MCF 10A (cell line): ENCODE measurements at regions not wholly inside any gene's neighbourhood (a gene's known extent, or its start where the extent isn't known, plus 50 kb on each side); places are given as distances from the start of the nearest gene placed in this dataset.
A peak's percentile ranks its signal among the peaks of the same experiment; 100 is the strongest.

Source experiments
- BruUV-seq: library from RNA; stranded (reverse); fragments of 400-500 nt; replicated peaks from 2 replicates; lab custom pipeline; 2021; lab: Mats Ljungman, UMichigan
- CTCF ChIA-PET: fragments of 300-600 bp; sonication (Branson Sonifier 250); formaldehyde crosslinking; extraction: SDS; loops from one replicate; lab custom pipeline; 2021; ENCODE audit warnings: antibody characterized with exemption, inconsistent platforms; lab: Yijun Ruan, JAX
- POLR2A ChIA-PET: fragments of 300-600, 350-650 bp; sonication (Branson Sonifier 250); formaldehyde crosslinking; extraction: SDS; loops from one replicate; lab custom pipeline; 2020; ENCODE audit warnings: antibody characterized with exemption, inconsistent platforms; lab: Yijun Ruan, JAX
- DNase-seq: peaks from one replicate; pipeline ENCODE4 v3.0.0-alpha.2; 2018; ENCODE audit not compliant: unreplicated experiment
- H3K27ac Mint-ChIP-seq: one replicate; pipeline ENCODE4 v1.8.0; 2022; ENCODE audit warnings: mild to moderate bottlenecking, low read depth, mixed read lengths; ENCODE audit not compliant: unreplicated experiment
- H3K27me3 Mint-ChIP-seq: one replicate; pipeline ENCODE4 v1.8.0; 2022; ENCODE audit warnings: mixed read lengths; ENCODE audit not compliant: insufficient read depth, unreplicated experiment
- H3K36me3 Mint-ChIP-seq: one replicate; pipeline ENCODE4 v1.8.0; 2022; ENCODE audit warnings: mild to moderate bottlenecking, moderate library complexity, mixed read lengths; ENCODE audit not compliant: insufficient read depth, unreplicated experiment
- H3K4me1 Mint-ChIP-seq: one replicate; pipeline ENCODE4 v1.8.0; 2022; ENCODE audit warnings: mixed read lengths; ENCODE audit not compliant: insufficient read depth, unreplicated experiment
- H3K4me3 Mint-ChIP-seq: one replicate; pipeline ENCODE4 v1.8.0; 2022; ENCODE audit warnings: mild to moderate bottlenecking, moderate library complexity, mixed read lengths; ENCODE audit not compliant: unreplicated experiment
- H3K9me3 Mint-ChIP-seq: one replicate; pipeline ENCODE4 v1.8.0; 2022; ENCODE audit warnings: mixed read lengths; ENCODE audit not compliant: unreplicated experiment
- intact Hi-C: fragments of 100-400 bp; cut with micrococcal nuclease; formaldehyde crosslinking; loops from 2 replicates; pipeline ENCODE4 v1.14.1; 2022
- TF ChIP-seq, protein P1 (sequence below): fragments of 200-600 bp; IDR thresholded peaks from one replicate; pipeline ENCODE4 v1.8.0; 2022; ENCODE audit warnings: antibody characterized with exemption, mild to moderate bottlenecking; ENCODE audit not compliant: unreplicated experiment

- DNase-seq: peak; percentile 3
- Mint-ChIP-seq H3K4me3 (no peak overlapping the region), H3K36me3 (no peaks in the 10 kb centered on the region), H3K27ac (no peak overlapping the region), H3K9me3 (peaks cover 9% of the 10 kb centered on the region), H3K4me1 (no peaks in the 10 kb centered on the region), H3K27me3 (no peaks in the 10 kb centered on the region)
- CTCF ChIA-PET: interaction anchor here (0.6 to 1.1 kb wide), 2 partner anchors 176 to 456 kb away, joined by 3 read pairs; no protein-coding TSS in a partner anchor
- intact Hi-C loops: no loop called here
- BruUV-seq: no TSS peak
- POLR2A ChIA-PET: interaction anchor here (0.6 kb wide), 1 partner anchor 12 kb away, joined by 3 read pairs; no protein-coding TSS in a partner anchor
- TF ChIP-seq, protein P1, sequence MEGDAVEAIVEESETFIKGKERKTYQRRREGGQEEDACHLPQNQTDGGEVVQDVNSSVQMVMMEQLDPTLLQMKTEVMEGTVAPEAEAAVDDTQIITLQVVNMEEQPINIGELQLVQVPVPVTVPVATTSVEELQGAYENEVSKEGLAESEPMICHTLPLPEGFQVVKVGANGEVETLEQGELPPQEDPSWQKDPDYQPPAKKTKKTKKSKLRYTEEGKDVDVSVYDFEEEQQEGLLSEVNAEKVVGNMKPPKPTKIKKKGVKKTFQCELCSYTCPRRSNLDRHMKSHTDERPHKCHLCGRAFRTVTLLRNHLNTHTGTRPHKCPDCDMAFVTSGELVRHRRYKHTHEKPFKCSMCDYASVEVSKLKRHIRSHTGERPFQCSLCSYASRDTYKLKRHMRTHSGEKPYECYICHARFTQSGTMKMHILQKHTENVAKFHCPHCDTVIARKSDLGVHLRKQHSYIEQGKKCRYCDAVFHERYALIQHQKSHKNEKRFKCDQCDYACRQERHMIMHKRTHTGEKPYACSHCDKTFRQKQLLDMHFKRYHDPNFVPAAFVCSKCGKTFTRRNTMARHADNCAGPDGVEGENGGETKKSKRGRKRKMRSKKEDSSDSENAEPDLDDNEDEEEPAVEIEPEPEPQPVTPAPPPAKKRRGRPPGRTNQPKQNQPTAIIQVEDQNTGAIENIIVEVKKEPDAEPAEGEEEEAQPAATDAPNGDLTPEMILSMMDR: no peak
Observed at GRCh38 chr4:126986828-126987227, 645.9 kb upstream of the INTU start.

DNA sequence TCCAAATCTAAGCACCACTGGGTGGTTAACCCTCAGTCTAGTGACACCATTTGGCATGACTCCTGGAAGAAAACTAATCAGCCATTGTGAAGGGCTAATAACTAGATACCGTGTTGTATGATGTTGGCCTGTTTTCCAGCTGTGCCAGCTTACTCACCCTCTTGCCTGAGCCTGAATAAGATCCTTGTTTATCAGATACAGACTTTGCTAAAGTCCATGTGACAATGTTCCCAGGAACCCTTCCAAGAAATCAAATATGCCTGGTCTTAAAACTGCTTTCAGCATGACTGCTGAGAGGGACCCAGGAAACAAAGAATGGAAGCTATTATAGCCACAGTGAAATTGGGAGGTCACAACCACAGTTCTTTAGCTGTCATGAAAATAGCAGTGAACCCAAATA, 640.8 kb upstream of the INTU start:
- Mint-ChIP-seq H3K9me3 (no peaks in the 10 kb centered on the region), H3K4me3 (no peak overlapping the region), H3K36me3 (no peaks in the 10 kb centered on the region), H3K27me3 (no peaks in the 10 kb centered on the region), H3K4me1 (no peaks in the 10 kb centered on the region), H3K27ac (no peak overlapping the region)
- intact Hi-C loops: no loop called here
- DNase-seq: no peak
- TF ChIP-seq, protein P1: no peak
- POLR2A ChIA-PET: no interaction called here
- CTCF ChIA-PET: no interaction called here
- BruUV-seq: no TSS peak

DNA sequence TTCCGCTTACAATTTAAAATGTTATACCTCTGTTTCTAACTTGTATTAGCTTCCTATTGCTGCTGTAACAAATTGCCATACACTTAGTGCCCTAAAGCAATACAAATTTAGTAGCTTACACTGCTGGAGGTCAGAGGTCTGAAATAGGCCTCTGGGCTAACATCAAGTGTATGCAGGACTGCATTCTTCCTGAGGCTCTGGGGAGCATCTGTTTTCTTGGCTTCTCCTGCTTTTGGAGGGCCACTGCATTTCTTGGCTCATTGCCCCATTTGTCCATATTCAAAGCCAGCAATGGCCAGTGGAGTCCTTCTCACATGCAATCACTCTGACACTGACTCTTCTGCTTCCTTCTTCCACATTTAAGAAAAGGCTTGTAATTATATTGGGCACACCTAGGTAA, 639.8 kb upstream of the INTU start:
- Mint-ChIP-seq H3K4me1 (no peaks in the 10 kb centered on the region), H3K36me3 (no peaks in the 10 kb centered on the region), H3K27me3 (no peaks in the 10 kb centered on the region), H3K27ac (no peak overlapping the region), H3K9me3 (no peaks in the 10 kb centered on the region), H3K4me3 (no peak overlapping the region)
- ChIA-PET POLR2A (no interaction called here), CTCF (no interaction called here)
- BruUV-seq: no TSS peak
- DNase-seq: no peak
- TF ChIP-seq, protein P1: no peak
- intact Hi-C loops: no loop called here

DNA sequence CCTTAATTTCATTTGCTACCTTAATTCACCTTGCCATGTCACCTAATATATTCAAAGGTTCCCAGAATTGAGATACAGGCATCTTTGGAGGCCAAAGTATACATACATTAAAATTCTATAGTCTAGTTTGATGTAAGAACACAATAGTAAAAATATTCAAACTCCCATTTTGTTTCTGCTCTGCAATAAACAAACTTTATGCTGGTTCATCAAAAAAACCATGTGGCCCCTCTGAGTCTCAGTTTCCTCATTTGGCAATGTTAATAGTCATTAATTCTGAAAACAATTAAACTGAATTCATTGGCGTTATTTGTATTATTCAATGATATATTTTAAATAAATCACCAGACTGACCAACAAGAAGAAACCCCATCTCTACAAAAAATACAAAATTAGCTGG, 639.4 kb upstream of the INTU start:
- H3K27ac Mint-ChIP-seq: no peak overlapping the region
- H3K4me3 Mint-ChIP-seq: no peak overlapping the region
- ChIA-PET POLR2A (no interaction called here), CTCF (no interaction called here)
- no peaks in the 10 kb centered on the region for H3K27me3 Mint-ChIP-seq
- H3K4me1 Mint-ChIP-seq: no peaks in the 10 kb centered on the region
- no peaks in the 10 kb centered on the region for H3K36me3 Mint-ChIP-seq
- no peaks in the 10 kb centered on the region for H3K9me3 Mint-ChIP-seq
- intact Hi-C loops: no loop called here
- BruUV-seq: no TSS peak
- TF ChIP-seq, protein P1: no peak
- no peak for DNase-seq
